ENCODE measurements at regions not wholly inside any gene's neighbourhood (a gene's known extent, or its start where the extent isn't known, plus 50 kb on each side); places are given as distances from the start of the nearest gene placed in this dataset.

DNA sequence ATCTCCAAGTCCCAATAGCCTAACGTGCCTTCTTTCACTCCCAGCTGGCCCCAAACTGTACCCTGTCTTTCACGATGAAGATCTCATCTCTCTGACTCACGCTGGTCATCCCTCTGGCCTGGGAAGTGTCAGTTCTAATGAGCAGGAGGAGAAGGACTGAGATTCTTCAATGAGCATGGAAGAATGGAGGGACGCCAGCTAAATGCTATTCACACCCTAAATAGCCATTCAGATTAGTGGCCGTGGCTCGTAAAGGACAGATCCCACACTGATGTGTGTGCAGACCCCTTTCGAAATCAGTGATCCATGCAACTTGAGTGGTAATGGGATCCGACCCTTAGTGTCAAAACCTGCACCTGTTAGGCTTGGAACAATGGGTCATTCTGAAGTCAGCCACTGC, 75.9 kb upstream of the SMYD2 start:
- no peak for TF ChIP-seq EZH2 (IDR thresholded peaks at IDR 0.05; ENCODE audit: low read depth)
- TF ChIP-seq, protein P1, sequence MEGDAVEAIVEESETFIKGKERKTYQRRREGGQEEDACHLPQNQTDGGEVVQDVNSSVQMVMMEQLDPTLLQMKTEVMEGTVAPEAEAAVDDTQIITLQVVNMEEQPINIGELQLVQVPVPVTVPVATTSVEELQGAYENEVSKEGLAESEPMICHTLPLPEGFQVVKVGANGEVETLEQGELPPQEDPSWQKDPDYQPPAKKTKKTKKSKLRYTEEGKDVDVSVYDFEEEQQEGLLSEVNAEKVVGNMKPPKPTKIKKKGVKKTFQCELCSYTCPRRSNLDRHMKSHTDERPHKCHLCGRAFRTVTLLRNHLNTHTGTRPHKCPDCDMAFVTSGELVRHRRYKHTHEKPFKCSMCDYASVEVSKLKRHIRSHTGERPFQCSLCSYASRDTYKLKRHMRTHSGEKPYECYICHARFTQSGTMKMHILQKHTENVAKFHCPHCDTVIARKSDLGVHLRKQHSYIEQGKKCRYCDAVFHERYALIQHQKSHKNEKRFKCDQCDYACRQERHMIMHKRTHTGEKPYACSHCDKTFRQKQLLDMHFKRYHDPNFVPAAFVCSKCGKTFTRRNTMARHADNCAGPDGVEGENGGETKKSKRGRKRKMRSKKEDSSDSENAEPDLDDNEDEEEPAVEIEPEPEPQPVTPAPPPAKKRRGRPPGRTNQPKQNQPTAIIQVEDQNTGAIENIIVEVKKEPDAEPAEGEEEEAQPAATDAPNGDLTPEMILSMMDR (conservative IDR thresholded peaks at IDR 0.05), result no peak
